WERI-Rb-1 (cell line): ENCODE measurements at regions not wholly inside any gene's neighbourhood (a gene's known extent, or its start where the extent isn't known, plus 50 kb on each side); places are given as distances from the start of the nearest gene placed in this dataset.

Experiments used
- DNase-seq: peaks from one replicate; pipeline ENCODE4 v3.0.0-alpha.2; 2020
- H3K27ac ChIP-seq: fragments of 250-450 bp; sonication (Bioruptor Pico); 2 replicates; pipeline ENCODE4 v1.5.1; 2020; ENCODE audit warnings: mild to moderate bottlenecking, moderate library complexity
- H3K27me3 ChIP-seq: fragments of 250-450 bp; sonication (Bioruptor Pico); 2 replicates; pipeline ENCODE4 v1.5.1; 2021; ENCODE audit warnings: mild to moderate bottlenecking, low read depth, moderate library complexity; ENCODE audit not compliant: insufficient read depth, severe bottlenecking
- H3K36me3 ChIP-seq: fragments of 250-450 bp; sonication (Bioruptor Pico); 2 replicates; pipeline ENCODE4 v1.5.1; 2020; ENCODE audit warnings: mild to moderate bottlenecking, moderate library complexity
- H3K4me3 ChIP-seq: 2 replicates; pipeline ENCODE4 v1.5.1; 2011; ENCODE audit warnings: low read depth, mild to moderate bottlenecking, control low read depth, low read length
- H3K9me3 ChIP-seq: fragments of 250-450 bp; sonication (Bioruptor Pico); 2 replicates; pipeline ENCODE4 v1.5.1; 2021; ENCODE audit warnings: mild to moderate bottlenecking, moderate library complexity; ENCODE audit not compliant: severe bottlenecking
- CTCF ChIP-seq: IDR thresholded peaks from 2 replicates; pipeline ENCODE4 v1.5.1; 2011; ENCODE audit warnings: low read depth, mild to moderate bottlenecking, control low read depth, inconsistent platforms, low read length

DNA sequence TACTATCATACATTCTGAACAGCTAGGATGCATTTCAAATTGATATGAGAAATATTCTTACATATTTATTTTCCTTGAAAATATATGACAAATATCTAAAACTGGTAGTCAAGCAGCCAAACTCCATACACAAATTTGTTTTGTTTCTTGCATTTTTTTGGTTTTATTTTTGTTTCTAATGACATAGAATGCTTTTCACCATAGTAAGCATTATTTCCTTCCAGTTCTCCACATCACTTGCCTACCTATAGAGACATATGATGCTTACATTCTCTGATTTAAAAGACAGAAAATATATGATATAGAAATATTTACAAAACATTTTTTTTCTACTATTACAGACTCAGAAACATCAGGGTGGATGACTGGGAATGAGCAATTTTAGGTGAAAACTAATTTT lies 726.4 kb upstream of the ADGRL4 start:
- Histone ChIP-seq H3K27me3 (no peaks in the 10 kb centered on the region), H3K9me3 (no peaks in the 10 kb centered on the region), H3K27ac (no peak overlapping the region), H3K36me3 (no peaks in the 10 kb centered on the region), H3K4me3 (no peak overlapping the region)
- no peak for TF ChIP-seq CTCF
- no peak for DNase-seq

- no peak for TF ChIP-seq CTCF
- Histone ChIP-seq H3K36me3 (no peaks in the 10 kb centered on the region), H3K27ac (no peak overlapping the region), H3K9me3 (no peaks in the 10 kb centered on the region), H3K4me3 (no peak overlapping the region), H3K27me3 (no peaks in the 10 kb centered on the region)
- DNase-seq: no peak
Measured at GRCh38 chr1:79726911-79727310, 720.4 kb upstream of the ADGRL4 start.

DNA sequence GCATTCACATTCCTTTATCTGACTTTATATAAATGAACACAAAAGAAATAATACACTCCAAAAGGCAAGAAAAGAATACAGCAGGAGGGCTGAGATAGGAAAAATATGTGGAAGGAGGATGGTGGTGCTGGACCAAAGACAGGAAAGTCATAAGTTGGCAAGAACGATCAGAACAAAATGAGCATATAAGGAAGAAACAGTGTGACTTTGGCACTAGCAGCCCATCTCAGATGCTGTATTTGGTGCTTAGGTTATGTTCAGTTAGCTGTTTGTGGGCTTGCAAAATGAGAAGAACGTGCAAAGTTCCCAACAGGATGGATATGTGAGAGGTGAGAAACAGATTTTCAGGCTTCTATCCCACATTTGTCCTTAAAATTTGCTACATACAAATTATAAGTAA lies 719.8 kb upstream of the ADGRL4 start:
- no peak for DNase-seq
- no peak for TF ChIP-seq CTCF
- H3K36me3 ChIP-seq: no peaks in the 10 kb centered on the region
- no peak overlapping the region for H3K4me3 ChIP-seq
- H3K27me3 ChIP-seq: no peaks in the 10 kb centered on the region
- H3K27ac ChIP-seq: no peak overlapping the region
- no peaks in the 10 kb centered on the region for H3K9me3 ChIP-seq

- H3K36me3 ChIP-seq: no peaks in the 10 kb centered on the region
- H3K4me3 ChIP-seq: no peak overlapping the region
- peaks cover 12% of the 10 kb centered on the region for H3K9me3 ChIP-seq
- TF ChIP-seq CTCF: no peak
- no peak for DNase-seq
- no peak overlapping the region for H3K27ac ChIP-seq
- no peaks in the 10 kb centered on the region for H3K27me3 ChIP-seq
Measured at GRCh38 chr1:79716447-79716846, 709.9 kb upstream of the ADGRL4 start.

DNA sequence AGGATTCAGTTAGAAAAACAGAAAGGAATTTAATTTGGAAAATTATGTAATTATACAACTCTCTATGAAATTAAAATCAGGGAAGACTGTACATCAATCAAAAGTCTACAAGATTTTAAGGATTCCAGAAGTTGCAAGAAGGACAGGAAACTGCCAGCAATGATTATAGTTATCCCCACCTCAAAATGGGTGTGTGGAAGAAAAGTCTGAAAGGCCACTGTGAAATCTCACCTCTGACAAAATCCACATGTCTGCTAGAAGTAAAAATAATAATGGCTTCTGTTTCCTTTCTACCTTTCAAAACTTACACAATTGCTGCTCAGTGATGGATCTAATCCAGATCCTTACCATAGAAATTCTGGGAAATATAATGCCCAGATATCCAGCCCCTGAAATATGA lies 708.1 kb upstream of the ADGRL4 start:
- no peak for DNase-seq
- peaks cover 11% of the 10 kb centered on the region for H3K9me3 ChIP-seq
- no peaks in the 10 kb centered on the region for H3K27me3 ChIP-seq
- TF ChIP-seq CTCF: no peak
- no peak overlapping the region for H3K4me3 ChIP-seq
- H3K36me3 ChIP-seq: no peaks in the 10 kb centered on the region
- H3K27ac ChIP-seq: no peak overlapping the region

DNA sequence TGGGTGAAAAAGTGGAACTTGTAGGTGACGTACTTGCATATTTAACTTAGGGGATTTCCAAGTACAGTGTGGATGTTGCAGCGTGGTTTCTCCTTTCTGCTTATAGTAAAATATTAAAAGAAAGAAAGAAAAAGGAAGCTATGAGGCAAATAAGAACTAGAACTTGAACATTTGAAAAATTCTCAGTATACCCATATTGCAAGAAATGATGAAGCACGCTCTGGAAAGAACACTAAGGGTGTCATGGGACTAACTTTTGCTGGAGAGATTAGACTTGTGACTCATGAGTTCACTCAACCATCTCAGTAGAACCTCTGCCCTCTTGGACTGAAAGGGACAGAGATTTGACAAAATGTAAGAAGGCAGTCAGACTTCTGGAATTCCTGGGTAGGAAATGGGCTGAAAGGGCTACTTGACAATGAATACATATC lies 704.5 kb upstream of the ADGRL4 start:
- Histone ChIP-seq H3K9me3 (no peaks in the 10 kb centered on the region), H3K4me3 (no peak overlapping the region), H3K27me3 (no peaks in the 10 kb centered on the region), H3K36me3 (no peaks in the 10 kb centered on the region), H3K27ac (no peak overlapping the region)
- DNase-seq: no peak
- TF ChIP-seq CTCF: no peak
